ENCODE measurements at regions not wholly inside any gene's neighbourhood (a gene's known extent, or its start where the extent isn't known, plus 50 kb on each side); places are given as distances from the start of the nearest gene placed in this dataset.
A peak's percentile ranks its signal among the peaks of the same experiment; 100 is the strongest.

- no peak for DNase-seq (ENCODE audit: low read depth)
- in situ Hi-C loops (cut with HindIII; ENCODE audit: low pct_unique_long_range_greater_than_20kb, low sequenced_read_pairs): no loop called here
Measured at GRCh38 chr10:108230478-108231170, 1066.1 kb upstream of the SORCS1 start.

- in situ Hi-C loops (cut with HindIII; ENCODE audit: low pct_unique_long_range_greater_than_20kb, low sequenced_read_pairs): no loop called here
- no peak for DNase-seq (ENCODE audit: low read depth)
Measured at GRCh38 chr10:108208732-108209131, 1044.2 kb upstream of the SORCS1 start.

- in situ Hi-C loops (cut with HindIII; ENCODE audit: low pct_unique_long_range_greater_than_20kb, low sequenced_read_pairs): no loop called here
- DNase-seq (ENCODE audit: low read depth): no peak
Measured at GRCh38 chr10:108208038-108208437, 1043.5 kb upstream of the SORCS1 start.

GRCh38 chr10:108204528-108205305 is 1040.2 kb upstream of the SORCS1 start:
- DNase-seq (ENCODE audit: low read depth): peak; percentile 5
- in situ Hi-C loops (cut with HindIII; ENCODE audit: low pct_unique_long_range_greater_than_20kb, low sequenced_read_pairs): no loop called here

- in situ Hi-C loops (cut with HindIII; ENCODE audit: low pct_unique_long_range_greater_than_20kb, low sequenced_read_pairs): no loop called here
- DNase-seq (ENCODE audit: low read depth): no peak
Measured at GRCh38 chr10:108203905-108204527, 1039.5 kb upstream of the SORCS1 start.

- in situ Hi-C loops (cut with HindIII; ENCODE audit: low pct_unique_long_range_greater_than_20kb, low sequenced_read_pairs): no loop called here
- no peak for DNase-seq (ENCODE audit: low read depth)
Measured at GRCh38 chr10:108187408-108188012, 1023.0 kb upstream of the SORCS1 start.

GRCh38 chr10:108184114-108184513 is 1019.6 kb upstream of the SORCS1 start:
- no peak for DNase-seq (ENCODE audit: low read depth)
- in situ Hi-C loops (cut with HindIII; ENCODE audit: low pct_unique_long_range_greater_than_20kb, low sequenced_read_pairs): no loop called here

GRCh38 chr10:108180878-108181277 is 1016.4 kb upstream of the SORCS1 start:
- in situ Hi-C loops (cut with HindIII; ENCODE audit: low pct_unique_long_range_greater_than_20kb, low sequenced_read_pairs): no loop called here
- DNase-seq (ENCODE audit: low read depth): no peak

GRCh38 chr10:108169846-108170245 is 1005.3 kb upstream of the SORCS1 start:
- in situ Hi-C loops (cut with HindIII; ENCODE audit: low pct_unique_long_range_greater_than_20kb, low sequenced_read_pairs): no loop called here
- DNase-seq (ENCODE audit: low read depth): no peak

- no peak for DNase-seq (ENCODE audit: low read depth)
- in situ Hi-C loops (cut with HindIII; ENCODE audit: low pct_unique_long_range_greater_than_20kb, low sequenced_read_pairs): no loop called here
Measured at GRCh38 chr10:108167766-108168165, 1003.3 kb upstream of the SORCS1 start.

GRCh38 chr10:108166401-108166800 is 1001.9 kb upstream of the SORCS1 start:
- DNase-seq (ENCODE audit: low read depth): peak; percentile 10
- in situ Hi-C loops (cut with HindIII; ENCODE audit: low pct_unique_long_range_greater_than_20kb, low sequenced_read_pairs): no loop called here

- in situ Hi-C loops (cut with HindIII; ENCODE audit: low pct_unique_long_range_greater_than_20kb, low sequenced_read_pairs): no loop called here
Measured at GRCh38 chr10:108147346-108147745, 982.8 kb upstream of the SORCS1 start.

GRCh38 chr10:108141064-108141463 is 976.6 kb upstream of the SORCS1 start:
- DNase-seq (ENCODE audit: low read depth): no peak
- in situ Hi-C loops (cut with HindIII; ENCODE audit: low pct_unique_long_range_greater_than_20kb, low sequenced_read_pairs): no loop called here

More at GRCh38 chr10:108147346-108147745, 982.8 kb upstream of the SORCS1 start:
- no peak for DNase-seq (ENCODE audit: low read depth)

GRCh38 chr10:108132303-108132702 is 967.8 kb upstream of the SORCS1 start:
- no peak for DNase-seq (ENCODE audit: low read depth)
- in situ Hi-C loops (cut with HindIII; ENCODE audit: low pct_unique_long_range_greater_than_20kb, low sequenced_read_pairs): no loop called here

- in situ Hi-C loops (cut with HindIII; ENCODE audit: low pct_unique_long_range_greater_than_20kb, low sequenced_read_pairs): no loop called here
- no peak for DNase-seq (ENCODE audit: low read depth)
Measured at GRCh38 chr10:108130575-108130974, 966.1 kb upstream of the SORCS1 start.

GRCh38 chr10:108112218-108112617 is 947.7 kb upstream of the SORCS1 start:
- in situ Hi-C loops (cut with HindIII; ENCODE audit: low pct_unique_long_range_greater_than_20kb, low sequenced_read_pairs): no loop called here
- DNase-seq (ENCODE audit: low read depth): peak; percentile 7

- in situ Hi-C loops (cut with HindIII; ENCODE audit: low pct_unique_long_range_greater_than_20kb, low sequenced_read_pairs): no loop called here
- no peak for DNase-seq (ENCODE audit: low read depth)
Measured at GRCh38 chr10:108104551-108105156, 940.1 kb upstream of the SORCS1 start.

- in situ Hi-C loops (cut with HindIII; ENCODE audit: low pct_unique_long_range_greater_than_20kb, low sequenced_read_pairs): no loop called here
- DNase-seq (ENCODE audit: low read depth): no peak
Measured at GRCh38 chr10:108097258-108097657, 932.8 kb upstream of the SORCS1 start.
